OCI-LY1 (cell line): ENCODE measurements at regions not wholly inside any gene's neighbourhood (a gene's known extent, or its start where the extent isn't known, plus 50 kb on each side); places are given as distances from the start of the nearest gene placed in this dataset.

ENCODE experiments used
- H2AFZ ChIP-seq: fragments of 200-600 bp; sonication (generic), shearing (Covaris generic); 2 replicates; pipeline ENCODE4 v1.6.0; 2014; ENCODE audit warnings: antibody characterized with exemption, mild to moderate bottlenecking, low read length
- H3F3A ChIP-seq: fragments of 200-600 bp; sonication (generic), shearing (Covaris generic); 2 replicates; pipeline ENCODE4 v1.6.0; 2014; ENCODE audit warnings: mild to moderate bottlenecking, antibody characterized with exemption, low read length, moderate library complexity; ENCODE audit not compliant: insufficient read depth
- H3K27ac ChIP-seq: fragments of 200-600 bp; sonication (generic); 2 replicates; pipeline ENCODE4 v1.5.1; 2014; ENCODE audit warnings: low read length, mixed run types, mild to moderate bottlenecking, low read depth; ENCODE audit not compliant: poor library complexity, severe bottlenecking
- H3K27me3 ChIP-seq: fragments of 200-600 bp; sonication (generic); 2 replicates; pipeline ENCODE4 v1.6.0; 2014; ENCODE audit warnings: antibody characterized with exemption, mild to moderate bottlenecking, low read length, moderate library complexity; ENCODE audit not compliant: insufficient read depth
- H3K36me3 ChIP-seq: fragments of 200-600 bp; sonication (generic); 2 replicates; pipeline ENCODE4 v1.6.1; 2014; ENCODE audit warnings: mild to moderate bottlenecking, antibody characterized with exemption, low read length, moderate library complexity, mixed read lengths; ENCODE audit not compliant: insufficient read depth
- H3K4me1 ChIP-seq: fragments of 200-600 bp; sonication (generic); 2 replicates; pipeline ENCODE4 v1.5.1; 2014; ENCODE audit warnings: mild to moderate bottlenecking, low read length, moderate library complexity; ENCODE audit not compliant: insufficient read depth, severe bottlenecking
- H3K4me2 ChIP-seq: fragments of 200-600 bp; sonication (generic), shearing (Covaris generic); 2 replicates; pipeline ENCODE4 v1.6.1; 2014; ENCODE audit warnings: low read length
- H3K4me3 ChIP-seq: fragments of 200-600 bp; sonication (generic); 2 replicates; pipeline ENCODE4 v1.5.1; 2014; ENCODE audit warnings: low read length, low read depth, mild to moderate bottlenecking, mixed read lengths; ENCODE audit not compliant: poor library complexity, severe bottlenecking
- H3K79me2 ChIP-seq: fragments of 200-600 bp; shearing (Covaris generic); 2 replicates; pipeline ENCODE4 v1.6.1; 2016; ENCODE audit warnings: mixed run types, low read length, mixed read lengths; ENCODE audit not compliant: insufficient read depth
- H3K9ac ChIP-seq: fragments of 200-600 bp; sonication (generic), shearing (Covaris generic); 2 replicates; pipeline ENCODE4 v1.6.1; 2014; ENCODE audit warnings: mild to moderate bottlenecking, low read length, mixed read lengths
- H3K9me2 ChIP-seq: fragments of 200-600 bp; sonication (generic), shearing (Covaris generic); 2 replicates; pipeline ENCODE4 v1.6.1; 2014; ENCODE audit warnings: low read depth, mild to moderate bottlenecking, low read length, mixed read lengths
- H3K9me3 ChIP-seq: fragments of 200-600 bp; shearing (Covaris generic); 2 replicates; pipeline ENCODE4 v1.6.1; 2014; ENCODE audit warnings: low read length, mixed read lengths
- H4K20me1 ChIP-seq: fragments of 200-600 bp; sonication (generic), shearing (Covaris generic); 2 replicates; pipeline ENCODE4 v1.6.0; 2016; ENCODE audit warnings: mild to moderate bottlenecking, low read length; ENCODE audit not compliant: insufficient read depth
- EZH2 ChIP-seq: fragments of 200-600 bp; sonication (generic), shearing (Covaris generic); IDR thresholded peaks from 2 replicates; pipeline ENCODE4 v1.8.0; 2017; ENCODE audit warnings: borderline replicate concordance, mixed run types, mild to moderate bottlenecking, antibody characterized with exemption, low read length, moderate library complexity, mixed read lengths
- TF ChIP-seq, protein P1 (sequence below): fragments of 200-600 bp; sonication (generic), shearing (Covaris generic); IDR thresholded peaks from 2 replicates; pipeline ENCODE4 v1.5.1; 2017; ENCODE audit warnings: mild to moderate bottlenecking, antibody characterized with exemption, low read length, moderate library complexity, mixed read lengths

DNA sequence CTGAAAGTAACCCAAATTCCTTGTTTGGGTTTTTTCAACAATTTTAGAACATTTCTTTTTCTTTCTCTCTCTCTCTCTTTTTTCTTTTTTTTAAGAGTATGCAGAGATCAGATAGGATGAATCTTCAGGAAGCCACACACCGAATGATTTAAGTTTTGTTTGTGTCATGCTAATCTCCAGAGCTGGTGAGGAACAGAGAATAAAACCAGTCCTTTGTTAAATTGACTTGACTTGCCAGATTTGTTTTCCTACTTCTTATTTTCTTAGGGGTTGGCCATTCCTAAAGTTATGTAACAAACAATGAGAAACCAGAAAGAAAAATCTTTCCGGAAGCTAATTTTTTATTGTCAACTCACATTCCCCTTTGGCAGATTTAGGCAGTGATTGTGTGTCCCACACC is 1669.3 kb upstream of the CDH6 start:
- Histone ChIP-seq H3K9me2 (no peaks in the 10 kb centered on the region), H2AFZ (no peak overlapping the region), H3K27ac (no peak overlapping the region), H3K27me3 (no peaks in the 10 kb centered on the region), H4K20me1 (no peaks in the 10 kb centered on the region), H3K9ac (no peak overlapping the region), H3K4me2 (no peak overlapping the region), H3F3A (no peaks in the 10 kb centered on the region), H3K4me1 (no peaks in the 10 kb centered on the region), H3K36me3 (no peaks in the 10 kb centered on the region), H3K4me3 (no peak overlapping the region), H3K79me2 (no peaks in the 10 kb centered on the region), H3K9me3 (no peaks in the 10 kb centered on the region)
- TF ChIP-seq, protein P1, sequence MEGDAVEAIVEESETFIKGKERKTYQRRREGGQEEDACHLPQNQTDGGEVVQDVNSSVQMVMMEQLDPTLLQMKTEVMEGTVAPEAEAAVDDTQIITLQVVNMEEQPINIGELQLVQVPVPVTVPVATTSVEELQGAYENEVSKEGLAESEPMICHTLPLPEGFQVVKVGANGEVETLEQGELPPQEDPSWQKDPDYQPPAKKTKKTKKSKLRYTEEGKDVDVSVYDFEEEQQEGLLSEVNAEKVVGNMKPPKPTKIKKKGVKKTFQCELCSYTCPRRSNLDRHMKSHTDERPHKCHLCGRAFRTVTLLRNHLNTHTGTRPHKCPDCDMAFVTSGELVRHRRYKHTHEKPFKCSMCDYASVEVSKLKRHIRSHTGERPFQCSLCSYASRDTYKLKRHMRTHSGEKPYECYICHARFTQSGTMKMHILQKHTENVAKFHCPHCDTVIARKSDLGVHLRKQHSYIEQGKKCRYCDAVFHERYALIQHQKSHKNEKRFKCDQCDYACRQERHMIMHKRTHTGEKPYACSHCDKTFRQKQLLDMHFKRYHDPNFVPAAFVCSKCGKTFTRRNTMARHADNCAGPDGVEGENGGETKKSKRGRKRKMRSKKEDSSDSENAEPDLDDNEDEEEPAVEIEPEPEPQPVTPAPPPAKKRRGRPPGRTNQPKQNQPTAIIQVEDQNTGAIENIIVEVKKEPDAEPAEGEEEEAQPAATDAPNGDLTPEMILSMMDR = no peak
- no peak for TF ChIP-seq EZH2

DNA sequence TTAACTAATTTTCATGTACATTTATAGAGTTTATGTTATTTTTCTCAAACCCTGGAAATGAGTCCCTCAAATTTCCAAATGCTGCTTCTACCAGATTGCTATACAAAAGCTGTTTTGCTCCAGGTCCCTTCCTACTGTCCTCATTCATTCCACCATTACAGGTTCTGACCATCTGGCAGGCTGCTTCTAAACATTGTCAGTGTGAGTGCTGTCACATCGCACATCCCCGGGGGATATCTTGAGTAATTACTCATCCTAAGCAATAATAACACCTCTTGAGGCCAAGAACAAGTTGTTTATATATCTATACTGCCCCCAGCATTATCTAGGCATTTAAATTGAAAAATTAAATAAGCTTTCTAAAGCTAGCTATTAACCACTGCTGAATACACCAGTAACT is 1675.3 kb upstream of the CDH6 start:
- no peaks in the 10 kb centered on the region for H4K20me1 ChIP-seq
- no peaks in the 10 kb centered on the region for H3K9me2 ChIP-seq
- no peaks in the 10 kb centered on the region for H3K27me3 ChIP-seq
- no peak overlapping the region for H2AFZ ChIP-seq
- H3K4me2 ChIP-seq = no peak overlapping the region
- TF ChIP-seq EZH2 = no peak
- TF ChIP-seq, protein P1 = no peak
- no peaks in the 10 kb centered on the region for H3K4me1 ChIP-seq
- H3K79me2 ChIP-seq = no peaks in the 10 kb centered on the region
- no peak overlapping the region for H3K4me3 ChIP-seq
- no peaks in the 10 kb centered on the region for H3K9me3 ChIP-seq
- H3K27ac ChIP-seq = no peak overlapping the region
- H3K36me3 ChIP-seq = no peaks in the 10 kb centered on the region
- no peak overlapping the region for H3K9ac ChIP-seq
- no peaks in the 10 kb centered on the region for H3F3A ChIP-seq

DNA sequence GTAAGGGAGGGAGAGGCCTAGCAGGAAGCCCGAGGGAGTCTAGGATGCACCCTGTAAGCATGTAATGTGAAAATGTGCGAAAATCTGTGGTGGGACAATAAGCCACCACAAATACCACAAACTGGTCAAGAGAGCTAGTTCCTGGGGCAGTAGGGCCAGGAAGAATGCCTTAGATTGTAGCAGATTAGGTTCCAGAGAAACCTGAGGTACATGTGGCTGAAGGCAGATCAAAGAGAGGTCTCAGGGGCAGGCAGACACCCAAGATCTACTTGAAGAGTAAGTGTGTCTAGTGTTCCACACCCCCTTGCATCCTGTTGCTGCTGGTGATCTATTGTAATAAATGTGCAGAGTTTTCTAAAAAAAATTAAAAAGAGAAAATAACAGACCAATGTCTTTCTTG is 1677.3 kb upstream of the CDH6 start:
- Histone ChIP-seq H3K9ac (no peak overlapping the region), H3K9me3 (no peaks in the 10 kb centered on the region), H3K4me1 (no peaks in the 10 kb centered on the region), H3K79me2 (no peaks in the 10 kb centered on the region), H3K4me2 (no peak overlapping the region), H3K36me3 (no peaks in the 10 kb centered on the region), H3K27ac (no peak overlapping the region), H3K9me2 (no peaks in the 10 kb centered on the region), H2AFZ (no peak overlapping the region), H4K20me1 (no peaks in the 10 kb centered on the region), H3K27me3 (no peaks in the 10 kb centered on the region), H3F3A (no peaks in the 10 kb centered on the region), H3K4me3 (no peak overlapping the region)
- TF ChIP-seq, protein P1 = no peak
- no peak for TF ChIP-seq EZH2
